Ishikawa (cell line): ENCODE measurements at regions not wholly inside any gene's neighbourhood (a gene's known extent, or its start where the extent isn't known, plus 50 kb on each side); places are given as distances from the start of the nearest gene placed in this dataset.

Experiments used
- CEBPB ChIP-seq: IDR thresholded peaks from 2 replicates; pipeline ENCODE4 v1.6.1; 2012
- CREB1 ChIP-seq: IDR thresholded peaks from 2 replicates; pipeline ENCODE4 v1.6.1; 2012; ENCODE audit warnings: low read depth
- EGR1 ChIP-seq: IDR thresholded peaks from 2 replicates; pipeline ENCODE4 v1.6.1; 2012
- EP300 ChIP-seq: IDR thresholded peaks from 2 replicates; pipeline ENCODE4 v1.6.1; 2012; ENCODE audit warnings: borderline replicate concordance
- FOXM1 ChIP-seq: IDR thresholded peaks from 2 replicates; pipeline ENCODE4 v1.6.1; 2012; ENCODE audit warnings: low read depth, borderline replicate concordance
- NFIC ChIP-seq: IDR thresholded peaks from 2 replicates; pipeline ENCODE4 v1.6.1; 2012
- RAD21 ChIP-seq: IDR thresholded peaks from 2 replicates; pipeline ENCODE4 v1.6.1; 2012; ENCODE audit warnings: low read depth
- TAF1 ChIP-seq: IDR thresholded peaks from 2 replicates; pipeline ENCODE4 v1.6.1; 2012; ENCODE audit warnings: low read depth, mild to moderate bottlenecking
- TCF12 ChIP-seq: IDR thresholded peaks from 2 replicates; pipeline ENCODE4 v1.6.1; 2012; ENCODE audit warnings: low read depth
- TEAD4 ChIP-seq: IDR thresholded peaks from 2 replicates; pipeline ENCODE4 v1.6.1; 2012
- YY1 ChIP-seq: IDR thresholded peaks from 2 replicates; pipeline ENCODE4 v1.6.1; 2012; ENCODE audit warnings: low read depth
- ZBTB7A ChIP-seq: IDR thresholded peaks from 2 replicates; pipeline ENCODE4 v1.6.1; 2012; ENCODE audit warnings: low read depth
- TF ChIP-seq, protein P1 (sequence below): IDR thresholded peaks from 2 replicates; pipeline ENCODE4 v1.6.1; 2012; ENCODE audit warnings: low read depth, mild to moderate bottlenecking
- TF ChIP-seq, protein P2 (sequence below): IDR thresholded peaks from 2 replicates; pipeline ENCODE4 v1.6.1; 2012
- TF ChIP-seq, protein P3 (sequence below): IDR thresholded peaks from 2 replicates; pipeline ENCODE4 v1.6.1; 2012

DNA sequence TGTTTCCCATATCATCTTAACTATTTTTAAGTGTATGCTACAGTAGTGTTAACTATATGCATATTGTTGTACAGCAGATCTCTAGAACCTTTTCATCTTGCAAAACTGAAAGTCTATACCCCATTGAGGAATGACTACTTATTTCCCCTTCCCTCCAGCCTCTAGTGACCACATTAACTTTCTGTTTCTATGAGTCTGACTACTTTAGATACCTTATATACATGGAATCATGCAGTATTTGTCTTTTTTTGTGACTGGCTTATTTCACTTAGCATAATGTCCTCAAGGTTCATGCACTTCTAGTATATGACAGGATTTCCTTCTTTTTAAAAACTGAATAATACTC is 96.5 kb upstream of the BTG3 start:
- TF ChIP-seq, protein P1, sequence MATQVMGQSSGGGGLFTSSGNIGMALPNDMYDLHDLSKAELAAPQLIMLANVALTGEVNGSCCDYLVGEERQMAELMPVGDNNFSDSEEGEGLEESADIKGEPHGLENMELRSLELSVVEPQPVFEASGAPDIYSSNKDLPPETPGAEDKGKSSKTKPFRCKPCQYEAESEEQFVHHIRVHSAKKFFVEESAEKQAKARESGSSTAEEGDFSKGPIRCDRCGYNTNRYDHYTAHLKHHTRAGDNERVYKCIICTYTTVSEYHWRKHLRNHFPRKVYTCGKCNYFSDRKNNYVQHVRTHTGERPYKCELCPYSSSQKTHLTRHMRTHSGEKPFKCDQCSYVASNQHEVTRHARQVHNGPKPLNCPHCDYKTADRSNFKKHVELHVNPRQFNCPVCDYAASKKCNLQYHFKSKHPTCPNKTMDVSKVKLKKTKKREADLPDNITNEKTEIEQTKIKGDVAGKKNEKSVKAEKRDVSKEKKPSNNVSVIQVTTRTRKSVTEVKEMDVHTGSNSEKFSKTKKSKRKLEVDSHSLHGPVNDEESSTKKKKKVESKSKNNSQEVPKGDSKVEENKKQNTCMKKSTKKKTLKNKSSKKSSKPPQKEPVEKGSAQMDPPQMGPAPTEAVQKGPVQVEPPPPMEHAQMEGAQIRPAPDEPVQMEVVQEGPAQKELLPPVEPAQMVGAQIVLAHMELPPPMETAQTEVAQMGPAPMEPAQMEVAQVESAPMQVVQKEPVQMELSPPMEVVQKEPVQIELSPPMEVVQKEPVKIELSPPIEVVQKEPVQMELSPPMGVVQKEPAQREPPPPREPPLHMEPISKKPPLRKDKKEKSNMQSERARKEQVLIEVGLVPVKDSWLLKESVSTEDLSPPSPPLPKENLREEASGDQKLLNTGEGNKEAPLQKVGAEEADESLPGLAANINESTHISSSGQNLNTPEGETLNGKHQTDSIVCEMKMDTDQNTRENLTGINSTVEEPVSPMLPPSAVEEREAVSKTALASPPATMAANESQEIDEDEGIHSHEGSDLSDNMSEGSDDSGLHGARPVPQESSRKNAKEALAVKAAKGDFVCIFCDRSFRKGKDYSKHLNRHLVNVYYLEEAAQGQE = no peak
- TF ChIP-seq YY1 (no peak), TCF12 (no peak), RAD21 (no peak), NFIC (no peak), TEAD4 (no peak), EP300 (no peak), CEBPB (no peak), ZBTB7A (no peak), CREB1 (no peak), EGR1 (no peak), FOXM1 (no peak)
- TF ChIP-seq, protein P2, sequence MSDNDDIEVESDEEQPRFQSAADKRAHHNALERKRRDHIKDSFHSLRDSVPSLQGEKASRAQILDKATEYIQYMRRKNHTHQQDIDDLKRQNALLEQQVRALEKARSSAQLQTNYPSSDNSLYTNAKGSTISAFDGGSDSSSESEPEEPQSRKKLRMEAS = no peak
- TF ChIP-seq, protein P3, sequence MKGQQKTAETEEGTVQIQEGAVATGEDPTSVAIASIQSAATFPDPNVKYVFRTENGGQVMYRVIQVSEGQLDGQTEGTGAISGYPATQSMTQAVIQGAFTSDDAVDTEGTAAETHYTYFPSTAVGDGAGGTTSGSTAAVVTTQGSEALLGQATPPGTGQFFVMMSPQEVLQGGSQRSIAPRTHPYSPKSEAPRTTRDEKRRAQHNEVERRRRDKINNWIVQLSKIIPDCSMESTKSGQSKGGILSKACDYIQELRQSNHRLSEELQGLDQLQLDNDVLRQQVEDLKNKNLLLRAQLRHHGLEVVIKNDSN = no peak

DNA sequence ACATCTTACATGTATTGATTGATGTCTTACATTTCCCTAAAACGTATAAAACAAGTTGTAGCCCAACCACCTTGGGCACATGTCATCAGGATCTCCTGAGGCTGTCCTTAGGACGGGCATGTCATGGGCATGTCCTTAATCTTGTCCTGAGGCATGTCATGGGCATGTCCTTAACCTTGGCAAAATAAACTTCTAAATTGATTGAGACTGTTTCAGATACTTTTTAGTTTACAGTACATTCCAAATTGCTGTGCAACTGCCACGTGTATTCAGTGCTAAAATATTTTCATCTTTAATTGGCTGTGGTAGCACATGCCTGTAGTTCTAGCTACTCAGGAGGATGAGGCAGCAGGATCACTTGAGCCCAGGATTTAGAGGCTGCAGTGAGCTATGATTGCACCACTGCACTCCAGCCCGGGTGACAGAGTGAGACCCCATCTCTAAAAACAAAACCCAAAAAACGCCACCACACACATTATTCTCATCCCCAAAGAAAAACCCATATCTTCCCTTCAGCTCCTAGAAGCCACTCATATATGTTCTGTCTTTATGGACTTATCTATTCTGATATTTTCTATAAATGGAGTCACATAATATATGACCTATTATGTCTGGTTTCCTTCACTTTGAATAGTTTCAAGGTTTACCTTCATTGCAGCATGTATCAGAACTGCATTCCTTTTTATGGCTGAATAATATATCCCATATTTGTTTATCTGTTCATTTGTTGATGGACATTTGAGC is 96.0 kb upstream of the BTG3 start:
- no peak for TF ChIP-seq ZBTB7A
- no peak for TF ChIP-seq YY1
- no peak for TF ChIP-seq FOXM1
- TF ChIP-seq NFIC = no peak
- TF ChIP-seq TAF1 = no peak
- TF ChIP-seq RAD21 = no peak
- TF ChIP-seq TCF12 = no peak
- no peak for TF ChIP-seq TEAD4
- TF ChIP-seq, protein P3 = no peak
- no peak for TF ChIP-seq CEBPB
- TF ChIP-seq, protein P1 = no peak
- no peak for TF ChIP-seq EGR1
- TF ChIP-seq, protein P2 = no peak
- TF ChIP-seq EP300 = no peak

DNA sequence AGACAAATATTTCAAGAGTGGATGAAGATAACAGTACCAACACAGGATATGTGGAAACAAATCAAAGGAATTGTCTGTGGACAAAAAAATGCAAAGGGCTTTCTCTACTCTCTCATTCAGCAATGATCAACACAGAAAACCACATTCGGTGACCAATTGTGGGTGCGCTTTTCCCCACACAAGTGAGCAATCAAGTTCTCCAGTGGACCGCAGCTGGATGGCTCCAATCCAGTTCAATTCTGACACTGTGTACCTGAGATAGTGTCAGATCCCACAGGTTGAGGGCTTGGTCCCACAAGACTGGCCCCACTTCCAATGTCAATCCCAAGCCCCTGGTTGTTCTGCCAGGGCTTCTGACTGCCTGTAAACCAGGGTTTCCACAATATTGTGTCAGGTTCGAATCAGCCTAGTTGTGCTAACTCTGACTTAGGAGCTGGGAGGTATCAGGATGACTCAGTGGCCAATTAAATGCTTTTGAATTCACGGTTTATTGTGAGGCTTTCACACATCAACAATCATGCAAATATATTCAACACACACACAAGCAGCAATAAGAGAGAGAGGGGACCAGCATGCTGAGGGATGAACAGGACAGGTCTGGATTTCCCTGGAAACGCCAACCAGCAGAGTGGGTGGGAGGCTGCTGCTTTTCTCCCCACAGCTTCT is 87.0 kb upstream of the BTG3 start:
- TF ChIP-seq, protein P1 = no peak
- TF ChIP-seq EGR1 (no peak), TEAD4 (no peak)

DNA sequence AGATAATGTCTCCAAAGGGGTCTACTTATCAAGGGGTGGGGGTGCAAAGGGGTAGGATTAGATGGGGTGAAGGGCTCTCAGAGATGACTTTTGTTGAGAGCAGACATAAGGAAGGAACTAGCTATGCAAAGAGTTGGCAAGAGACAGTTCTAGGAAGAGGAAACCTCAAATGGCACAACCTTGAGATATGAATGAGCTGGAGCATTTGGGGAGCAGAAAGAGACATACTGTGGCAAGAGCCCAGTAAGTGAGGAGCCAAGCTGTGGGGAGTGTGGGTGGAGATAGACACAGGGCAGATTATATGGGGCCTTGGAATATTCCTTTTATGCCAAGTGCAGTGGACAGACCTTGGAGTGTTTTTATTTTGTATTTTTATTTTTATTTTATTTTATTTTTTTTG is 84.8 kb upstream of the BTG3 start:
- no peak for TF ChIP-seq RAD21
- TF ChIP-seq, protein P3 = no peak
- TF ChIP-seq, protein P1 = no peak
- TF ChIP-seq EP300 = no peak
- TF ChIP-seq ZBTB7A = no peak
- TF ChIP-seq CEBPB = no peak
